ENCODE measurements at regions not wholly inside any gene's neighbourhood (a gene's known extent, or its start where the extent isn't known, plus 50 kb on each side); places are given as distances from the start of the nearest gene placed in this dataset.

DNA sequence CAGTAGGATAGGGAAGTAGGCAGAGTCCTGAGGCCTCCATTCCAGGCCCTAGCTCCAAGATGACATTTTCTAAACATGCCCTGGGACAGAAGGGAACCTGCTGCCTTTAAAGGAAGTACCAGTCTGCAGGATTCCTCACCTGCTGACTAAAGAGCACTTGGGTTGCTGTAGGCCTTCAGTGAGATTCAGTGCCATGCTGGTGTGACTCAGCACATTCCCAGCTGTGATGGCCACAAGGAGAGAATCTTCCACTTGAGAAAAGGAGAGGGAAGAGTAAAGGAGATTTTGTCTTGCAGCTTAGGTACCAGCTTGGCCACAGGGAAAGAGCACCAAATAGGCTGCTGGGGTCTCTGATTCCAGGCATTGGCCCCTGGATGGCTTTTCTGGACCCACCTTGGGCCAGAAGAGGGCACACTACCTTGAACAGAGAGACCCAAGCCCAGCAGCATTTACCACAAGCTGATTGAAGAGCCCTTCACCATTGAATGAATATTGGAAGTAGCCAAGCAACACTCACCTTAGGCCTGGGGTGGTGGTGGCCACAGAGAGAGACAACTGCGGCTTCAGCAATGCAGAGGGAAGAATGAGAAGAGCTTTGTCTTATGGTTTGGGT is 498.3 kb downstream of the KCNH5 start:
- no peak for DNase-seq (ENCODE audit: low read depth)

DNA sequence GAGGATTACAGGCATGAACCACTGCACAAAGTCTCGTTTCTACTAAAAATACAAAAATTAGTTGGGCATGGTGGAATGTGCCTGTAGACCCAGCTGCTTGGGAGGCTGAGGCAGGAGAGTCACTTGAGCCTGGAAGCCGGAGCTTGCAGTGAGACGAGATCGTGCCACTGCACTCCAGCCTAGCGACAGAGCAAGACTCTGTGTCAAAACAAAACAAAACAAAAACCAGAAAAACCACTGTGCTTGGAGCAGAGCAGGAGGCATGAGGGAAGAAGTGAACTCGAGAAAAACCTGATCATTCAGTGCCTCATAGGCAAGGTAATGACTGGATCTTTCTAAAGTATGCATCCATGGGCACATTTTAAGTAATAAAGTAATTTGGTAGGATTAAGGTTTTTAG is 487.8 kb downstream of the KCNH5 start:
- no peak for DNase-seq (ENCODE audit: low read depth)

DNA sequence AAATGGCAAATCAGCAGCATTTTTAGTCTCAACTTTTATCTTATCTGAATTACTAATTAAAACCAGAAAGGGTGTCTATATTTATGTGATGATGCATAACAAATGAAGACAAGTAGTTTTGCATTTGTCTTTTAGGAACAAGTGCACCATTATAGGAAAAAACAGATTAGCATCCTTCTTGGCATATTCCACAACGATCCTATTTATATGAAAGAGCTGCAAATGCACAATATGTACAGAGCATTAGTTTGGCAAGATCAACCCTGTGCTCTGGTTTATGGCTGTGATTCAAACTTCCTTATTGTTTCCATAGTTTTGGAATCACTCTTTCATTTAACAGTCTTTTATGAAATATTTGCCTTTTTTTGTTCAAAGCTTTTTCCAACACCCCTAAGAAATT is 486.8 kb downstream of the KCNH5 start:
- DNase-seq (ENCODE audit: low read depth), result no peak

DNA sequence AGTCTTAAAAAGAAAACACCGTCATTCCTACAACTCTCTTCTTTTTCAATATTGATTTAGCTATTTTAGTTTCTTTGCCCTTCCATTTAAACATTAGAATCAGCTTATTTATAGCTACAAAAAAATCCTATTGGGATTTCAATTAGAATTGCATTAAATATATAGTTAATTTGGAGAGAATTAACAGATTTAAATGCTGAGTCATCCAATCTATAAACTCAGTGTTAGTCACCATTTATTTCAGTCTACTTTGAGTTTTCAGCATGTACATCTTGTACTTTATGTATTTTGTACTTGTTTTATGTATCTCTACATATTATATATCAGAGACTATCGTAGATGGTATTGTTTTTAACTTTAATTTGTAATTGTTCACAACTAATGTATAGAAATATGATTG is 460.0 kb downstream of the KCNH5 start:
- DNase-seq (ENCODE audit: low read depth), result no peak

DNA sequence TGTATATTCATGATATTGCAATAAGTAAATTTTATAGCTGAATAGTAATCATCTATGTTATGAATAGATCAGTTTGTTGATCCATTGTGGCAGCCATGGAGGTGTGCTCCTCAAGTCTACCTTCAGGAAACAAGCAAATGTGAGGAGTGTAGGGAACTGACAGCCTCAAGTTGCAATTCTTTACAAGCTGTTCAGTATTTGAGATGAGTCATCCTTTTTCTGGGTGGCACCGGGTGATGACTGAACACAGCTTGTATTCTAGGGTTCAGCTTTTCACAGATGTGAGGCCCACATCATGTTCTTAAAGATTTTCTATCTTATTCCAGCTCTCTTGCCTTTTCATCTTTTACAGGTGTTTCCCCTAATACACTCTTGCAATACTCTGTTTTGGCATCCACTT is 452.4 kb downstream of the KCNH5 start:
- no peak for DNase-seq (ENCODE audit: low read depth)

DNA sequence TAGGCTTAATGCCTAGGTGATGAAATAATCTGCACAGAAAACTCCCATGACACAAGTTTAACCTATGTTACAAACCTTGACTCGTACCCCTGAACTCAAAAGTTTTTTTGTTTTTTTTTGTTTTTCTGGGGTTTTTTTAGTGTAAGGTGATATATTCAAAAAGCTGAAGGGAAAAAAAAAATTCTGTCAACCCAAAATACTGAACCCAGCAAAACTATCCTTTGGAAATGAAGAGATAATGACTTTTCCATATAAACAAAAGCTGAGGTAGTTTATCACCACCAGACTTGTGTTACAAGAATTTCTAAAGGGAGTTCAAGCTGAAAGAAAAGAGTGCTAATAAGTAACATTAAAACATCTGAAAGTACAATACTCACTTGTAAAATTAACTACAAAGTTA is 448.1 kb downstream of the KCNH5 start:
- no peak for DNase-seq (ENCODE audit: low read depth)

DNA sequence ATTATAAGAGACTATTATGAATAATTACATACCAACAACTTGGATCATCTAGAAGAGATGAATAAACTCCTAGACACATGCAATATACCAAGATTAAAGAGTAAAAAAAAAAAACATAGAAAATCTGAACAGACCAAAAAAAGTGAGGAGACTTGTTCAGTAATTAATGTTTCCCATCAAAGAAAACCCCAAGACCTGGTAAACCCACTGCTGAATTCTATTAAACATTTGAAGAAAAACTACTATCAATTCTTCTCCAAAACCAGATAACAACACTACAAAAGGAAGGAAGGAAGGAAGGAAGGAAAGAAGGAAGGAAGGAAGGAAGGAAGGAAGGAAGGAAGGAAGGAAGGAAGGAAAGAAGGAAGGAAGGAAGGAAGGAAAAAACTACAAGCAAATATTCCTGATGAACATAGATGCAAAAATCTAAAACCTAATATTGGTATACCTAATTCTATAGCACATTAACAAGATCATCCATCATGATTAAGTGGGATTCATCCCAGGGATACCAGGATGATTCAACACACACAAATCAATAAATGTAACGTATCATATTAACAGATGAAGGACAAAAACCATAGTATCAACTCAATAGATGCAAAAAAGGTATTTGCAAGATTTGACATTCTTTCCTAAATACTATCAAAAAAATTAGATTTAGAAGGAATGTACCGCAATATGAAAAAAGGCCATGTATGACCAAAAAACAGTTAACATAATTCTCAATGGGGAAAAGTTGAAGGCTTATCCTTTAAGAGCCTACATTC is 445.5 kb downstream of the KCNH5 start:
- DNase-seq (ENCODE audit: low read depth), result no peak

DNA sequence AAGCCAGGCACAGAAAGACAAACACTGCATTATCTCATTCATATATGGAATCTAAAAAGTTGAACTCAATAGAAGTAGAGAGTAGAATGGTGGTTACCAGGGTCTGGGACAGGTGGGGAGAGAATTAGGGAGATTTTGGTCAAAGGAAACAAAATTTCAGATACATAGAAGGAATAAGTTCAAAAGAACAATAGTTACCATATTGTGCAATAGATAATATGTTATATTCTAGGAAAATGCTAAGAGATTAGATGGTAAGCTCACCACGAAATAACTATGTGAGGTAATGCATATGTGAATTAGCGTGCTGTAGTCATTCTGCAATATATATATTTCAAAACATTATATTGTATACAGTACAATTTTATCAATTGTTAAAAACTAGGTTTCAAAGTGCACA is 442.5 kb downstream of the KCNH5 start:
- no peak for DNase-seq (ENCODE audit: low read depth)

DNA sequence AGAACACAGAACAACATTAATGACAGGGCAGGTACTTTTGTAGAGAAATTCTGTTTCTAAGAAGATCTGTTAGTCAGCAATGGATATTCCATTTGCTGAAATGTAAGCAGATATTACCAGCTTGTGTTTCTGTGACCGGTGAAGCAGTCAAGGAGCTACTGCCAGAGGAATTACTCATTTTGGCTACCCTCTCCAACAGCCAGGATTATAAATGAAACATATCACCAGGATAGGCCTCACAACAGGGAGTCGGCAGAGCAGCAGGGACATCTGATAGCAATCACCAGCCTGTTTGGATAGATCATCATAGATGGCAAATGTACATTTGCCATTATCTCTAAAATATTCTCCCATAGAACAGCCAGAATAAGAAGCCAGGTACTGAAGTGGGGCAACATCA is 440.7 kb downstream of the KCNH5 start:
- DNase-seq (ENCODE audit: low read depth), result no peak

DNA sequence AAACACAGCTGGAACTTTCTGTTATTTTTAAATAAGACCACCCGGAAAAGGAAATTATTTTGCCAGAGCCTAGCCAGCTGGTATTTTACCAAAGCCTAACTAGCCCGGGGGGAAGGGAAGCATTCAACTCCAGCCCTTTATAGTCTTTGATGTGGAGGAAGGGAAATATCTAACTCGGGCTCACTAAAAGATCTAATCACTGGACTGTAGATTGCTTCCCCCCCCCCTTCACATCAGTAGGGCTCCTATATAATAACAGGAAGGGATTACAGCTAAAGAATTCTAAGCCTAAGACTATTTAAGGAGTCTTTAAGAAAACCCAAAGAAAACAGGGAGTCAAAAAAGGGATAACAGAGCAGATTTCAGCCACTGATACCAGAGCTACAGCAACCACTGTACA is 431.1 kb downstream of the KCNH5 start:
- DNase-seq (ENCODE audit: low read depth), result no peak

DNA sequence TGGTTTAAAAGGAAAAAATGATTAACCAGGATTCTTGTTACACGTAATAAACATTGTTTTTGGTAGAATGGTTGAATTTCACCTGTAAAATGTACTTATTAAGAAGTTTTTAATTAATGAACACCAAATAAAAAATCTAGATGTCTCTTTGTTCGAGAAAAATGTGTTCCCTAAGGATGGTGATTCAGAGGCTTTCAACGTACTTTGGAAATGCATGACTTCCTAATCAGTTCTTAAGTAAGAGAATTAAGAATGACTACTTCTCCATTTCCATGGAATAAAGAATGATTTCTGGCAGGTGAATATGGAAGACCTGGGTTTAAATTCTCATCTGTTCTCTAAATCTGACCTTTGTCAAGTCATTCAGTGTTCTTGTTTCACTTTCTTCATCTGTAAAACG is 428.6 kb downstream of the KCNH5 start:
- no peak for DNase-seq (ENCODE audit: low read depth)

DNA sequence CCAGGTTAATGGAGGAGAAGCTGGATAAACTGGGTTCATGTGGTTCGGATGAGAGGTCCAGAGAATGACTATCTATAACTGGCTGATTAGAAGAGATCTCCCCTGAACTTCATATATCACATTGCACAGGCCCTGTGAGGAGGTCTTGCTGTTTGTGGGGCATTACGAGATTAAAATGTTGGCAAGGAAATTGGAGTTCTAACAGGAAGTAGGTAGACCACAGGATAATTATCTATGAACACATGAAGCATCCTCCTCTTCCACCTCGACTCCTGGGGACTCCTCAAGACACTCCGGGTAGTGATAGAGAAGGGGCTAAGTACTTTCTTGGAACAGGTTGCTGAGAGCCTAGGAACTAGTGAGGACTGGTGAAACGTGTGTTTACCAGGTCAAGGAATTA is 418.8 kb downstream of the KCNH5 start:
- DNase-seq (ENCODE audit: low read depth), result no peak

DNA sequence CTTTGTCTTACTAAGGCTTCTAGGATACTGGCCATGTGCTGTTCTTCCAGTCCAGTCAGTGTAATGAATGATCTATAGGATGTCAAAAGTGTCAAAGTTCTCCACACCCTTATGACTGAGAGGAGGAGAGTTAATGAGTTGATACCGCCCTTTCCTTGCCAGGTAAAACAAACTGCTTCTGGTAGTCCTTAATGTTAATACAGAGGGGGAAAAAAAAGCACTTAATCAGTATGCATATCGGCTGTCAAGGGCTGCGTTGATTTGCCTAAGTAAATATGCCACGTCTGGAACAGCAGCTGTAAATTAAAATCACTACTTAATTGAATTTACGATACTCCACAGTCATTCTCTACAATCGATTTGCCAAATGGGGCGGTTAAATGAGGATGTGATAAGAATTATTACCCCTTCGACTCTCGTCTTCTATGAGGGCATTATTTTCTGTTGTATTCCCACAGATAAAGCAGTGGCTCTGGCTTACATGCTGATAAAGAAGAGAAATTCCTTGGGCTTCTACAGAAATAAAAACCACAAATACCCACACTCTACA is 416.0 kb downstream of the KCNH5 start:
- DNase-seq (ENCODE audit: low read depth), result no peak

DNA sequence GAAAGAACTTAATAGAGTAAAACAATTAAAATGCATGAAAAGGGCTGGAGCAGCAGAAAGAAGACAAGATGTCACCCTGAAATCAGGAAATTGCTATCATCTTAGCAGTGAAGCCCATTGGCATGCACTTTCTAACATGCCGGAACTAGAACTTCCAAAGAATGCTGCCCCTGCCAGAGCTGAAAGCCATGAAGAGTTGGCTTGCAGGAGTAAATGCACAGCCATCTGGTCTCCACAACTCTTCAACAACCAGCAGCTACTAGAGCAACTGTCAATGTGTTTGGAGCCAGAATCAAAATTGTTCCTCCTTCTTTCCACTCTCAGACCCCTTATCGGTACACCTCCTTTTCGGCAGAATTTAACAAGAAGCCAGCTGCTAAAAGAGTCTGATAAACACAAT is 414.1 kb downstream of the KCNH5 start:
- no peak for DNase-seq (ENCODE audit: low read depth)

DNA sequence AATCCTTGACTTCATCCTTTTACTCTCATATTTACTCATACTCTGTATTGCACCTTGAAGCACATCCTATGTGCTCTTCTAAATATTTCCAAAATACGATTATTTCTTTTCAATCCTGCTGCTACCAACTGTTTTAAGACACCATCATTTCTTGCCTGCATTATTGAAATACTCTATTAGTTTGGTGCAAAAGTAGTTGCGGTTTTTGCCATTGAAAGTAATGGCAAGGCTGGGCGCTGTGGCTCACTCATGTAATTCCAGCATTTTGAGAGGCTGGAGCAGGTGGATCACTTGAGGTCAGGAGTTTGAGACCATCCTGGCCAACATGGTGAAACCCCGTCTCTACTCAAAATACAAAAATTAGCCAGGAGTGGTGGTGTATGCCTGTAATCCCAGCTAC is 412.5 kb downstream of the KCNH5 start:
- no peak for DNase-seq (ENCODE audit: low read depth)

DNA sequence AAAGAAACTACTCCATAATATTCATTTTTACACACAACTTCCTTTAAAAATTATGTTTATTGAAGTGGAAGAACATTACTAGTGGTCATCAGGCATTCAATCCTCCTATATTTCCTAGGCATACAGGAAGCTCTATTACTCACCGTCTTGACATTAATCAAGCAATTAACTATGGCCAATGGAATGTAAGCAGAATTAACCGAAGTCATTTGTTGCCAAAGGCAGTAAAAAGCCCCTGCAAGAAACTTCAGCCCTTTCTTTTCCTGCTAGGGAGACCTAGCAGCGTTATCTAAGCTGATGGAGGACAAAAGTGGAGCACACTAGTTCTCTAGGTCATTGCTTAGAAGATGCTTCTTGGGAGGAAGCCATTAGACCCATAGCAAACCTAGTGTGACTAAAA is 399.6 kb downstream of the KCNH5 start:
- DNase-seq (ENCODE audit: low read depth), result no peak
